HEK293 (cell line): ENCODE measurements at regions not wholly inside any gene's neighbourhood (a gene's known extent, or its start where the extent isn't known, plus 50 kb on each side); places are given as distances from the start of the nearest gene placed in this dataset.

Source experiments
- RBAK ChIP-seq: fragments of 450-650 bp; formaldehyde crosslinking; IDR thresholded peaks from 2 replicates; pipeline ENCODE4 v1.5.1; 2016; ENCODE audit warnings: missing biosample characterization, missing genetic modification characterization
- SP2 ChIP-seq: fragments of 450-650 bp; formaldehyde crosslinking; IDR thresholded peaks from 2 replicates; pipeline ENCODE4 v1.5.1; 2016; ENCODE audit warnings: missing biosample characterization, missing genetic modification characterization
- YY2 ChIP-seq: fragments of 450-650 bp; formaldehyde crosslinking; IDR thresholded peaks from 2 replicates; pipeline ENCODE4 v1.5.1; 2016; ENCODE audit warnings: missing biosample characterization, missing genetic modification characterization
- ZBTB20 ChIP-seq: fragments of 450-650 bp; formaldehyde crosslinking; IDR thresholded peaks from 2 replicates; pipeline ENCODE4 v1.5.1; 2016; ENCODE audit warnings: missing biosample characterization, missing genetic modification characterization
- ZBTB21 ChIP-seq: fragments of 450-650 bp; formaldehyde crosslinking; IDR thresholded peaks from 2 replicates; pipeline ENCODE4 v1.5.1; 2017; ENCODE audit warnings: missing biosample characterization, missing genetic modification characterization
- ZNF138 ChIP-seq: fragments of 450-650 bp; formaldehyde crosslinking; IDR thresholded peaks from 2 replicates; pipeline ENCODE4 v1.5.1; 2016; ENCODE audit warnings: missing biosample characterization, missing genetic modification characterization, borderline replicate concordance
- ZNF24 ChIP-seq: fragments of 450-650 bp; formaldehyde crosslinking; IDR thresholded peaks from 2 replicates; pipeline ENCODE4 v1.5.1; 2016; ENCODE audit warnings: missing biosample characterization, missing genetic modification characterization
- ZNF571 ChIP-seq: fragments of 450-650 bp; formaldehyde crosslinking; IDR thresholded peaks from 2 replicates; pipeline ENCODE4 v1.5.0; 2017; ENCODE audit warnings: missing biosample characterization, missing genetic modification characterization
- ZNF623 ChIP-seq: fragments of 450-650 bp; formaldehyde crosslinking; IDR thresholded peaks from 2 replicates; pipeline ENCODE4 v1.5.1; 2016; ENCODE audit warnings: missing biosample characterization, missing genetic modification characterization
- ZNF654 ChIP-seq: fragments of 450-650 bp; formaldehyde crosslinking; IDR thresholded peaks from 2 replicates; pipeline ENCODE4 v1.5.1; 2016; ENCODE audit warnings: low read depth, missing biosample characterization, missing genetic modification characterization
- TF ChIP-seq, protein P1 (sequence below): fragments of 450-650 bp; formaldehyde crosslinking; IDR thresholded peaks from 2 replicates; pipeline ENCODE4 v1.5.1; 2016; ENCODE audit warnings: missing biosample characterization, missing genetic modification characterization
- TF ChIP-seq, protein P2 (sequence below): IDR thresholded peaks from 2 replicates; pipeline ENCODE4 v1.6.1; 2011; ENCODE audit warnings: mild to moderate bottlenecking, low read depth, low read length, borderline replicate concordance
- TF ChIP-seq, protein P3 (sequence below): fragments of 450-650 bp; formaldehyde crosslinking; conservative IDR thresholded peaks from 2 replicates; pipeline ENCODE4 v1.5.1; 2016; ENCODE audit warnings: low read depth, missing biosample characterization, missing genetic modification characterization
- TF ChIP-seq, protein P4 (sequence below): fragments of 450-650 bp; formaldehyde crosslinking; IDR thresholded peaks from 2 replicates; pipeline ENCODE4 v1.5.1; 2017; ENCODE audit warnings: missing biosample characterization, mild to moderate bottlenecking, missing genetic modification characterization, moderate library complexity

DNA sequence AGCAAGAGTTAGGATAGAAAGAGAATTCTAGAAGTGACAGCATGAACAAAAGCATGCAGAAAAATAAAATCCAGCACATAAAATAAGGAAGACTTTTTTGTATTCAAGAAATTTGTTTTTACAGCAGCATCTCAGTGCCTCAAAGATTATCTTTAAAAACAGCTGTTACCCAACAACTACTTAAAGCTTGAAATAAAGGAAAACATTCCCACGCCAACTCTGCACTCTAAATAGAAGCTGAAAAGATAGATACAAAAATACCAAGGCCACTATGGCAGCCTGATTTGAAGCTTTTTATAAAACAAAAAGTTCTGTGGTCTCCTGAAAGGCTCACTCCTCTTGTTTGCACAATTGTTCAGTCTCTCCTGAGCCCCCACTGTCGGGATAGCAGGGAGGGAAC is 83.6 kb upstream of the LRRC55 start:
- TF ChIP-seq ZNF623 (tag by site-specific recombination) (no peak), YY2 (tag by site-specific recombination) (no peak), ZNF571 (no peak), RBAK (no peak), ZNF654 (tag by site-specific recombination) (no peak), ZNF24 (tag by site-specific recombination) (no peak), ZBTB20 (tag by site-specific recombination) (no peak), SP2 (no peak), ZNF138 (tag by site-specific recombination) (no peak), ZBTB21 (tag by site-specific recombination) (no peak)
- TF ChIP-seq, protein P1, sequence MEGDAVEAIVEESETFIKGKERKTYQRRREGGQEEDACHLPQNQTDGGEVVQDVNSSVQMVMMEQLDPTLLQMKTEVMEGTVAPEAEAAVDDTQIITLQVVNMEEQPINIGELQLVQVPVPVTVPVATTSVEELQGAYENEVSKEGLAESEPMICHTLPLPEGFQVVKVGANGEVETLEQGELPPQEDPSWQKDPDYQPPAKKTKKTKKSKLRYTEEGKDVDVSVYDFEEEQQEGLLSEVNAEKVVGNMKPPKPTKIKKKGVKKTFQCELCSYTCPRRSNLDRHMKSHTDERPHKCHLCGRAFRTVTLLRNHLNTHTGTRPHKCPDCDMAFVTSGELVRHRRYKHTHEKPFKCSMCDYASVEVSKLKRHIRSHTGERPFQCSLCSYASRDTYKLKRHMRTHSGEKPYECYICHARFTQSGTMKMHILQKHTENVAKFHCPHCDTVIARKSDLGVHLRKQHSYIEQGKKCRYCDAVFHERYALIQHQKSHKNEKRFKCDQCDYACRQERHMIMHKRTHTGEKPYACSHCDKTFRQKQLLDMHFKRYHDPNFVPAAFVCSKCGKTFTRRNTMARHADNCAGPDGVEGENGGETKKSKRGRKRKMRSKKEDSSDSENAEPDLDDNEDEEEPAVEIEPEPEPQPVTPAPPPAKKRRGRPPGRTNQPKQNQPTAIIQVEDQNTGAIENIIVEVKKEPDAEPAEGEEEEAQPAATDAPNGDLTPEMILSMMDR: no peak
- TF ChIP-seq, protein P2, sequence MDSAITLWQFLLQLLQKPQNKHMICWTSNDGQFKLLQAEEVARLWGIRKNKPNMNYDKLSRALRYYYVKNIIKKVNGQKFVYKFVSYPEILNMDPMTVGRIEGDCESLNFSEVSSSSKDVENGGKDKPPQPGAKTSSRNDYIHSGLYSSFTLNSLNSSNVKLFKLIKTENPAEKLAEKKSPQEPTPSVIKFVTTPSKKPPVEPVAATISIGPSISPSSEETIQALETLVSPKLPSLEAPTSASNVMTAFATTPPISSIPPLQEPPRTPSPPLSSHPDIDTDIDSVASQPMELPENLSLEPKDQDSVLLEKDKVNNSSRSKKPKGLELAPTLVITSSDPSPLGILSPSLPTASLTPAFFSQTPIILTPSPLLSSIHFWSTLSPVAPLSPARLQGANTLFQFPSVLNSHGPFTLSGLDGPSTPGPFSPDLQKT: no peak
- TF ChIP-seq, protein P3, sequence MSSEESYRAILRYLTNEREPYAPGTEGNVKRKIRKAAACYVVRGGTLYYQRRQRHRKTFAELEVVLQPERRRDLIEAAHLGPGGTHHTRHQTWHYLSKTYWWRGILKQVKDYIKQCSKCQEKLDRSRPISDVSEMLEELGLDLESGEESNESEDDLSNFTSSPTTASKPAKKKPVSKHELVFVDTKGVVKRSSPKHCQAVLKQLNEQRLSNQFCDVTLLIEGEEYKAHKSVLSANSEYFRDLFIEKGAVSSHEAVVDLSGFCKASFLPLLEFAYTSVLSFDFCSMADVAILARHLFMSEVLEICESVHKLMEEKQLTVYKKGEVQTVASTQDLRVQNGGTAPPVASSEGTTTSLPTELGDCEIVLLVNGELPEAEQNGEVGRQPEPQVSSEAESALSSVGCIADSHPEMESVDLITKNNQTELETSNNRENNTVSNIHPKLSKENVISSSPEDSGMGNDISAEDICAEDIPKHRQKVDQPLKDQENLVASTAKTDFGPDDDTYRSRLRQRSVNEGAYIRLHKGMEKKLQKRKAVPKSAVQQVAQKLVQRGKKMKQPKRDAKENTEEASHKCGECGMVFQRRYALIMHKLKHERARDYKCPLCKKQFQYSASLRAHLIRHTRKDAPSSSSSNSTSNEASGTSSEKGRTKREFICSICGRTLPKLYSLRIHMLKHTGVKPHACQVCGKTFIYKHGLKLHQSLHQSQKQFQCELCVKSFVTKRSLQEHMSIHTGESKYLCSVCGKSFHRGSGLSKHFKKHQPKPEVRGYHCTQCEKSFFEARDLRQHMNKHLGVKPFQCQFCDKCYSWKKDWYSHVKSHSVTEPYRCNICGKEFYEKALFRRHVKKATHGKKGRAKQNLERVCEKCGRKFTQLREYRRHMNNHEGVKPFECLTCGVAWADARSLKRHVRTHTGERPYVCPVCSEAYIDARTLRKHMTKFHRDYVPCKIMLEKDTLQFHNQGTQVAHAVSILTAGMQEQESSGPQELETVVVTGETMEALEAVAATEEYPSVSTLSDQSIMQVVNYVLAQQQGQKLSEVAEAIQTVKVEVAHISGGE (tag by site-specific recombination): no peak
- TF ChIP-seq, protein P4, sequence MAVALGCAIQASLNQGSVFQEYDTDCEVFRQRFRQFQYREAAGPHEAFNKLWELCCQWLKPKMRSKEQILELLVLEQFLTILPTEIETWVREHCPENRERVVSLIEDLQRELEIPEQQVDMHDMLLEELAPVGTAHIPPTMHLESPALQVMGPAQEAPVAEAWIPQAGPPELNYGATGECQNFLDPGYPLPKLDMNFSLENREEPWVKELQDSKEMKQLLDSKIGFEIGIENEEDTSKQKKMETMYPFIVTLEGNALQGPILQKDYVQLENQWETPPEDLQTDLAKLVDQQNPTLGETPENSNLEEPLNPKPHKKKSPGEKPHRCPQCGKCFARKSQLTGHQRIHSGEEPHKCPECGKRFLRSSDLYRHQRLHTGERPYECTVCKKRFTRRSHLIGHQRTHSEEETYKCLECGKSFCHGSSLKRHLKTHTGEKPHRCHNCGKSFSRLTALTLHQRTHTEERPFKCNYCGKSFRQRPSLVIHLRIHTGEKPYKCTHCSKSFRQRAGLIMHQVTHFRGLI (tag by site-specific recombination): no peak
